H1 (cell line): ENCODE measurements at regions not wholly inside any gene's neighbourhood (a gene's known extent, or its start where the extent isn't known, plus 50 kb on each side); places are given as distances from the start of the nearest gene placed in this dataset.

Source experiments
- NRF1 ChIP-seq: IDR thresholded peaks from 2 replicates; pipeline ENCODE4 v1.6.1; 2011; ENCODE audit warnings: mild to moderate bottlenecking, low read depth, low read length, improper control_type of control experiment
- PHF8 ChIP-seq: fragments of 200-600 bp; sonication (generic); conservative IDR thresholded peaks from 2 replicates; pipeline ENCODE4 v1.7.1; 2012; ENCODE audit warnings: low read depth, mild to moderate bottlenecking, inconsistent platforms, low read length, moderate library complexity

GRCh38 chr14:87312169-87312893 is 680.7 kb downstream of the GALC start (continued):
- TF ChIP-seq NRF1 = no peak
- no peak for TF ChIP-seq PHF8
